ENCODE measurements at regions not wholly inside any gene's neighbourhood (a gene's known extent, or its start where the extent isn't known, plus 50 kb on each side); places are given as distances from the start of the nearest gene placed in this dataset.

DNA sequence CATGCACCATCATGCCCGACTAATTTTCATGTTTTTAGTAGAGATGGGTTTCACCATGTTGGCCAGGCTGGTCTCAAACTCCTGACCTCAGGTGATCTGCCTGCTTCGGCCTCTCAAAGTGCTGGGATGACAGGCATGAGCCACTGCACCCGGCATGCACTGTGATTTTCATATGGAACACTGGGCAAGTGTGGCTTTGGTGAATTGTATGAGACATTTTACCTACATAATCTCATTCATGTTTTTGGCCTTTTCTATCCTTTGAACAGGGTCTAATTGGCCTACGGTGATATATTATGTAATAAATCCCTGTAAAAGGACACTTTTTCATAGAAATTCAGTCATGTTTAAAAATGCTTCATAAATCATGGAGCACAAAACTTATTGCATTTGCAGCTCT lies 128.7 kb upstream of the SEMA6A start:
- H3K27ac ChIP-seq, result no peak overlapping the region
- WGBS, 2 donors, result 44 to 54% methylated on average over 3 to 4 of the region's 4 CpGs
- H3K4me3 ChIP-seq, result no peak overlapping the region
- TF ChIP-seq, protein P1, sequence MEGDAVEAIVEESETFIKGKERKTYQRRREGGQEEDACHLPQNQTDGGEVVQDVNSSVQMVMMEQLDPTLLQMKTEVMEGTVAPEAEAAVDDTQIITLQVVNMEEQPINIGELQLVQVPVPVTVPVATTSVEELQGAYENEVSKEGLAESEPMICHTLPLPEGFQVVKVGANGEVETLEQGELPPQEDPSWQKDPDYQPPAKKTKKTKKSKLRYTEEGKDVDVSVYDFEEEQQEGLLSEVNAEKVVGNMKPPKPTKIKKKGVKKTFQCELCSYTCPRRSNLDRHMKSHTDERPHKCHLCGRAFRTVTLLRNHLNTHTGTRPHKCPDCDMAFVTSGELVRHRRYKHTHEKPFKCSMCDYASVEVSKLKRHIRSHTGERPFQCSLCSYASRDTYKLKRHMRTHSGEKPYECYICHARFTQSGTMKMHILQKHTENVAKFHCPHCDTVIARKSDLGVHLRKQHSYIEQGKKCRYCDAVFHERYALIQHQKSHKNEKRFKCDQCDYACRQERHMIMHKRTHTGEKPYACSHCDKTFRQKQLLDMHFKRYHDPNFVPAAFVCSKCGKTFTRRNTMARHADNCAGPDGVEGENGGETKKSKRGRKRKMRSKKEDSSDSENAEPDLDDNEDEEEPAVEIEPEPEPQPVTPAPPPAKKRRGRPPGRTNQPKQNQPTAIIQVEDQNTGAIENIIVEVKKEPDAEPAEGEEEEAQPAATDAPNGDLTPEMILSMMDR (IDR thresholded peaks at IDR 0.05), result no peak
- TF ChIP-seq POLR2A (IDR thresholded peaks at IDR 0.05), result no peak
- no peaks in the 10 kb centered on the region for H3K36me3 ChIP-seq
- intact Hi-C loops (cut with DNase I), result no loop called here
- H3K4me1 ChIP-seq, result no peaks in the 10 kb centered on the region
- H3K27me3 ChIP-seq, result no peaks in the 10 kb centered on the region
- DNase-seq, result no peak
- no peaks in the 10 kb centered on the region for H3K9me3 ChIP-seq

DNA sequence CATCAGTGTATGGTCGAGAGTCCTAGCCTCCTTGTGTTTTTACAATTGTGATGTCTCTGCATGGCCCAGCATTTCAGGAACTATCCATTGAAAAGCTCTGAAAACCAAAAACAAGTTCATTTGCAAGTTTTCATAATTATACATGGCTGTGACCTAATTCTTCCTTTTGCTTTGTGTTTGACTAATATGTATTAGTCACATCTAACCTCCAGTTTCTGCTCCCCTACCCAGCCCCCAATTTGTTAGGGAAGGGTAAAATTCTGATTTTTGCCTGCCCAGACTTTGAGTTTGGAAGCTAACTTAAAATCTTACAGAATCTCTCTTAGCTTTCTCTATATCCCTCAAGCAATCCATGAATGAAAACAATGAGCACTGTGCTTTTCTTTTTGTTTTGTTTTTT lies 128.2 kb upstream of the SEMA6A start:
- H3K4me1 ChIP-seq, result no peaks in the 10 kb centered on the region
- no peak overlapping the region for H3K27ac ChIP-seq
- intact Hi-C loops (cut with DNase I), result no loop called here
- DNase-seq, result no peak
- no peaks in the 10 kb centered on the region for H3K9me3 ChIP-seq
- WGBS, 2 donors, result 62 to 65% methylated on average over 1 of the region's 1 CpG
- H3K4me3 ChIP-seq, result no peak overlapping the region
- no peaks in the 10 kb centered on the region for H3K27me3 ChIP-seq
- TF ChIP-seq POLR2A (IDR thresholded peaks at IDR 0.05), result no peak
- TF ChIP-seq, protein P1 (IDR thresholded peaks at IDR 0.05), result no peak
- no peaks in the 10 kb centered on the region for H3K36me3 ChIP-seq

DNA sequence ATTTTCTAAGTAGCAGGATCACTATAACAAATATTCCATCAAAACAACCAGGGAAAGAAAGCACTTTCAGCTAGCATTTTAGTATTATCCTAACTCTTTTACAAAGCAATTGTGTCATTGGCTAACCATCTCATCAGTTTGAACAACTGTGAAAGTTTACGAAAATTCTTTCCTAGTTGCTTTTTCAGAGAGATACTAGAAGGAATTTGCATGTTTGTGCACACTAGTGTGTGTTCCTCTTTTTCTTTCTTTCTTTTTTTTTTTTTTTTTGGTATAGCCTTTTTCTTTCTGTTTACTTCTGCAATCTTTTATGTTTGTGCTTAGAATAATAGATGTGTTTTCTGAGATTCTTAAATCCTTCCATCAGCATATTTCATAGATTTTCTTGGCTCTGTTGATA lies 124.7 kb upstream of the SEMA6A start:
- 52 to 58% methylated on average over 1 of the region's 1 CpG for WGBS, 2 donors
- intact Hi-C loops (cut with DNase I), result no loop called here
- Histone ChIP-seq H3K9me3 (no peaks in the 10 kb centered on the region), H3K27ac (no peak overlapping the region), H3K4me3 (no peak overlapping the region), H3K27me3 (no peaks in the 10 kb centered on the region), H3K4me1 (no peaks in the 10 kb centered on the region), H3K36me3 (no peaks in the 10 kb centered on the region)
- TF ChIP-seq POLR2A (IDR thresholded peaks at IDR 0.05), result no peak
- no peak for DNase-seq

DNA sequence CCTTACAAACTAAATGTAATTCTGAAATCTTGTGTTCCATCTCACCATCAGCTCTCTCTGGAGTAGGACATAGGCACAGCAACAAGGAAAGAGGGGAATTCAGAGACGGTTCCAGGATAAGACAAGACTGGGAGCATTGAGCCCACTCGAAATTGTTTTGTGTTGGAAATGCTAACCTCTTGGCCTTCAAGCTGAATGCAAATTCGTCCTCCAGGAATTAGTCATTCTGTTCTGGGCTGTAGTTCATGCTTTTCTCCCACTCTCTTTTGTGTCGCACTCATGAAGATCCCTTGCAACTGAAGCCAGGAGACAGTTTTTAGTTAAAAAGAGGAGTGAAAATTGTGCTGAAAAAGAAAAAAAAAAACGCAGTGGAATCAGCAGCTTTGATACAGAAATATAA lies 121.7 kb upstream of the SEMA6A start:
- no peaks in the 10 kb centered on the region for H3K27me3 ChIP-seq
- H3K4me1 ChIP-seq, result no peaks in the 10 kb centered on the region
- TF ChIP-seq POLR2A (IDR thresholded peaks at IDR 0.05), result no peak
- TF ChIP-seq, protein P1 (IDR thresholded peaks at IDR 0.05), result no peak
- intact Hi-C loops (cut with DNase I), result no loop called here
- 19 to 30% methylated on average over 5 of the region's 5 CpGs for WGBS, 2 donors
- H3K4me3 ChIP-seq, result no peak overlapping the region
- no peaks in the 10 kb centered on the region for H3K36me3 ChIP-seq
- H3K9me3 ChIP-seq, result no peaks in the 10 kb centered on the region
- no peak for DNase-seq
- H3K27ac ChIP-seq, result no peak overlapping the region

DNA sequence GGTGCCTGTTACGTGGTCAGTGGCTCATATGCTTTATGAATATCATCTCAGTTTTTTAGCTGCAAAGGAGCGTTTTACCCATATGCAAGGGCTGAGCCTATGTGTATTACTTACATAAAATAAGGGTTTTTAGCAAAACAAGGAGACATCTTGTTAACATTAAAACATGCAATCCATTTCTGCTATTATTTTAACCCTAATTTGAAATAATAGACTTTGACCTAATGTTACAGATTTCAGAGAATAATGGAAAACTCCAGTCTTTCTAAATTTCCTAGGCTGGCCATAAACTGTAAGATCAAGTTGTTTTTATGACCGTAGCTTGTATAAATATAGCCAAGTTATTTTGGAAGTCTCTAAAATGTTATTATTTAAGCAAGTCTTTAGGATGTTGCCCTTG lies 121.1 kb upstream of the SEMA6A start:
- no peaks in the 10 kb centered on the region for H3K4me1 ChIP-seq
- no peaks in the 10 kb centered on the region for H3K27me3 ChIP-seq
- WGBS, 2 donors, result 64 to 73% methylated on average over 3 of the region's 3 CpGs
- no peak overlapping the region for H3K27ac ChIP-seq
- H3K4me3 ChIP-seq, result no peak overlapping the region
- no peaks in the 10 kb centered on the region for H3K36me3 ChIP-seq
- TF ChIP-seq POLR2A (IDR thresholded peaks at IDR 0.05), result no peak
- TF ChIP-seq, protein P1 (IDR thresholded peaks at IDR 0.05), result no peak
- H3K9me3 ChIP-seq, result no peaks in the 10 kb centered on the region
- intact Hi-C loops (cut with DNase I), result no loop called here
- DNase-seq, result no peak

DNA sequence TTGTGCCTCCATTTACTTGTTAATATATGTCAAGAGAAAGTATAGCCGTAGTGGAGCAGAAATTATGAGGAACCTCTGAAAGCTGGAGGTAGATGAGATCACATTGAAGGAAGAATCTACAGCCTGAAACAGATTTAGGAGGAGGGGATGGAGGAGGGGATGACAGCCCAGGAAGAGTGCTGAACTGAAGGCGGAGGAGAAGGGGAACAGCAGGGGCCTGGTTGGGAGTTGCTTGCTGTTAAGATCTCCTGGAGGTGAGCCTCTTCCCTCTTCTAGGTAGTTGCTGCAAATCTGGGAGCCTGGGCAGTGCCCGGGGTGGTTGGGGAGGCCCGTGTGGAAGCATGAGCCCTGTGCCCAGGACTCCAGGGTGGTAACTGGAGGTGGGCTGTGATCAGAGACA lies 111.8 kb upstream of the SEMA6A start:
- Histone ChIP-seq H3K27me3 (no peaks in the 10 kb centered on the region), H3K4me3 (no peak overlapping the region), H3K9me3 (no peaks in the 10 kb centered on the region), H3K27ac (no peak overlapping the region), H3K4me1 (no peaks in the 10 kb centered on the region), H3K36me3 (no peaks in the 10 kb centered on the region)
- TF ChIP-seq POLR2A (IDR thresholded peaks at IDR 0.05), result no peak
- TF ChIP-seq, protein P1 (IDR thresholded peaks at IDR 0.05), result no peak
- intact Hi-C loops (cut with DNase I), result no loop called here
- WGBS, 2 donors, result 90 to 91% methylated on average over 4 of the region's 4 CpGs
- DNase-seq, result no peak
